ENCODE measurements at regions not wholly inside any gene's neighbourhood (a gene's known extent, or its start where the extent isn't known, plus 50 kb on each side); places are given as distances from the start of the nearest gene placed in this dataset.

DNA sequence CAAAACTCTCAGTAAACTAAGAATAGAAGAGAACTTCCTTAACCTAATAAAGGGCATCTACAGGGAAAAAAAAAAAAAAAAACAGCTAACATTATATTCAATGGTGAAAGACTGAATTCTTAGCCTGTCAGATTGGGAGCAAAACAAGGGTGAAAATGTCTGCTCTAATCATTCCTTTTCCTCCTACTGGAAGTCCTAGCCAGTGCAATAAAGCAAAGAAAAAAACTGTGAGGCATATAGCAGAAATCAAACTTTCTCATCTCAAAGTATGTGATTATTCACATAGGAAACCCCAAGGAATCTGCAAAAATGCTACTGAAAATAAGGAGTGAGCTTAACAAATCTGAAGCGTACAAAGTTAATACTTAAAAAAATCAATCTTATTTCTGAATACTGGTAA, 170.7 kb downstream of the NUAK1 start:
- no peaks in the 10 kb centered on the region for H3K9me3 ChIP-seq
- no peaks in the 10 kb centered on the region for H3K36me3 ChIP-seq (ENCODE audit: low read depth)
- no peak for TF ChIP-seq CTCF (IDR thresholded peaks at IDR 0.05)
- intact Hi-C loops (cut with DNase I, micrococcal nuclease): no loop called here
- DNase-seq: no peak
- H3K4me3 ChIP-seq: no peak overlapping the region
- no peaks in the 10 kb centered on the region for H3K4me1 ChIP-seq (ENCODE audit: low read depth)
- no peak for ATAC-seq

- Histone ChIP-seq H3K4me1 (ENCODE audit: low read depth) (no peaks in the 10 kb centered on the region), H3K9me3 (no peaks in the 10 kb centered on the region), H3K36me3 (ENCODE audit: low read depth) (no peaks in the 10 kb centered on the region), H3K4me3 (no peak overlapping the region)
- intact Hi-C loops (cut with DNase I, micrococcal nuclease): no loop called here
- no peak for TF ChIP-seq CTCF (IDR thresholded peaks at IDR 0.05)
- ATAC-seq (no peak), DNase-seq (no peak)
Measured at GRCh38 chr12:105970885-105971284, 167.9 kb downstream of the NUAK1 start.

GRCh38 chr12:105974738-105975137, 164.0 kb downstream of the NUAK1 start:
- intact Hi-C loops (cut with DNase I, micrococcal nuclease): no loop called here
- DNase-seq (no peak), ATAC-seq (no peak)
- Histone ChIP-seq H3K36me3 (ENCODE audit: low read depth) (no peaks in the 10 kb centered on the region), H3K4me1 (ENCODE audit: low read depth) (no peaks in the 10 kb centered on the region), H3K9me3 (no peaks in the 10 kb centered on the region), H3K4me3 (no peak overlapping the region)
- TF ChIP-seq CTCF (IDR thresholded peaks at IDR 0.05): no peak

GRCh38 chr12:105975351-105975750, 163.4 kb downstream of the NUAK1 start:
- H3K4me3 ChIP-seq: no peak overlapping the region
- no peak for DNase-seq
- TF ChIP-seq CTCF (IDR thresholded peaks at IDR 0.05): no peak
- intact Hi-C loops (cut with DNase I, micrococcal nuclease): no loop called here
- H3K36me3 ChIP-seq (ENCODE audit: low read depth): no peaks in the 10 kb centered on the region
- ATAC-seq: no peak
- H3K4me1 ChIP-seq (ENCODE audit: low read depth): no peaks in the 10 kb centered on the region
- H3K9me3 ChIP-seq: no peaks in the 10 kb centered on the region

DNA sequence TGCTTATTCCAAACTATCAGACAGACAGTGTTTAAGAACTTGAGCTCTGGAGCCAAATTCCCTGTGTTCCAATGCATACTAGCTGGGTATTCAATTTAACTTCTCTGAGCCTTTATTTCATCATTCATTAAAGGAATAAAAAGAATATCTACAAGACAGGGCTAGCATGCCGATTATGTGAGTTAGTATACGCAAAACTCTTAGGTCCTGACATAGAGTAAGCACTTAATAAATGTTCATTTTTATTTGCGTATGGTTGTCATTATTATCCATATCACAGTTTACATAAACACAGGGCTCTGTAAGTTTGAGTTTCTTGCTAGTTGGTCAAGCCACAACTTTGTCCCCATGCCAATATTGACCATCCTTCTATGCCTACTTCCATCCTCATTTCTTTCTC, 161.5 kb downstream of the NUAK1 start:
- no peak for DNase-seq
- no peak for ATAC-seq
- H3K4me3 ChIP-seq: no peak overlapping the region
- intact Hi-C loops (cut with DNase I, micrococcal nuclease): no loop called here
- H3K36me3 ChIP-seq (ENCODE audit: low read depth): no peaks in the 10 kb centered on the region
- no peaks in the 10 kb centered on the region for H3K4me1 ChIP-seq (ENCODE audit: low read depth)
- no peak for TF ChIP-seq CTCF (IDR thresholded peaks at IDR 0.05)
- H3K9me3 ChIP-seq: no peaks in the 10 kb centered on the region

DNA sequence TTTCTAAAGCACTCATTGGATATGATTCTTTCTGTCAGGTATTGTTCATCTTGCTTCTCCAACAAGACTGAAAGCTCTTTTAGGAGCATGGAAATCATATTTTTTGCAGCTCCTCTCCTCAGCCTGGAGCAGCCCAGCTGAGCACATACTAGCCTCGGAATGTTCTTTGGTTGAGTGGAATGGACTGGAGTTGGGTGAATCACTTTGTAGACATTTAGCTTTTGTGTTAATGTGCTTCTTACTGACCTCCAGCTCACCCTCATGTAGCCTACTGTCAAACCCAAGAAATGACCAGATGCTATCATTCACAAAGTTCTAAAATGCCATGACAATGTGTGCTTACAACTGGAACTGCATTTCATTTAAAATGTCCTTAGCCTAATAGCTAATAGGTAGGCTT, 161.1 kb downstream of the NUAK1 start:
- intact Hi-C loops (cut with DNase I, micrococcal nuclease): no loop called here
- ATAC-seq (peak; percentile 27), DNase-seq (no peak)
- no peaks in the 10 kb centered on the region for H3K4me1 ChIP-seq (ENCODE audit: low read depth)
- H3K4me3 ChIP-seq: no peak overlapping the region
- no peaks in the 10 kb centered on the region for H3K36me3 ChIP-seq (ENCODE audit: low read depth)
- no peak for TF ChIP-seq CTCF (IDR thresholded peaks at IDR 0.05)
- H3K9me3 ChIP-seq: no peaks in the 10 kb centered on the region

Measured in mucosa of descending colon (tissue), 3 donors.